RWPE1 (cell line): ENCODE measurements at regions not wholly inside any gene's neighbourhood (a gene's known extent, or its start where the extent isn't known, plus 50 kb on each side); places are given as distances from the start of the nearest gene placed in this dataset.

Experiments used
- CTCF ChIA-PET: fragments of 350-600 bp; sonication (Branson Sonifier 250); formaldehyde crosslinking; extraction: SDS; loops from one replicate; lab custom pipeline; 2021; lab: Yijun Ruan, JAX
- POLR2A ChIA-PET: fragments of 400-600 bp; formaldehyde crosslinking; extraction: SDS; loops from one replicate; lab custom pipeline; 2020; ENCODE audit warnings: antibody characterized with exemption; ENCODE audit not compliant: low non-redundant PET; lab: Yijun Ruan, JAX
- DNase-seq: peaks from one replicate; pipeline ENCODE4 v3.0.0; 2012; ENCODE audit warnings: low spot score
- H3K27ac ChIP-seq: fragments of 450-650 bp; 2 replicates; pipeline ENCODE4 v1.5.1; 2017
- CTCF ChIP-seq: fragments of 450-650 bp; conservative IDR thresholded peaks from 2 replicates; pipeline ENCODE4 v1.5.1; 2017; ENCODE audit warnings: low read depth, mild to moderate bottlenecking

GRCh38 chr17:13690806-13691205 is 89.1 kb upstream of the HS3ST3A1 start:
- no peak for DNase-seq
- no peak for TF ChIP-seq CTCF
- POLR2A ChIA-PET = no interaction called here
- H3K27ac ChIP-seq = no peak overlapping the region
- CTCF ChIA-PET = no interaction called here

- no peak for DNase-seq
- POLR2A ChIA-PET = interaction anchor here (0.6 kb wide), 1 partner anchor 9 kb away, joined by 3 read pairs; no protein-coding TSS in a partner anchor
- H3K27ac ChIP-seq = no peak overlapping the region
- CTCF ChIA-PET = no interaction called here
- TF ChIP-seq CTCF = no peak
Observed at GRCh38 chr17:13694934-13695333, 93.2 kb upstream of the HS3ST3A1 start.

GRCh38 chr17:13698832-13699231 is 97.1 kb upstream of the HS3ST3A1 start:
- no peak for TF ChIP-seq CTCF
- POLR2A ChIA-PET = no interaction called here
- CTCF ChIA-PET = no interaction called here
- DNase-seq = no peak
- H3K27ac ChIP-seq = no peak overlapping the region

GRCh38 chr17:13699261-13699660 is 97.5 kb upstream of the HS3ST3A1 start:
- POLR2A ChIA-PET = no interaction called here
- H3K27ac ChIP-seq = no peak overlapping the region
- DNase-seq = no peak
- TF ChIP-seq CTCF = no peak
- CTCF ChIA-PET = no interaction called here

GRCh38 chr17:13702266-13702665 is 100.5 kb upstream of the HS3ST3A1 start:
- TF ChIP-seq CTCF = no peak
- no peak overlapping the region for H3K27ac ChIP-seq
- POLR2A ChIA-PET = no interaction called here
- no peak for DNase-seq
- CTCF ChIA-PET = no interaction called here

- ChIA-PET CTCF (interaction anchor here (0.6 kb wide), 1 partner anchor 741 kb away, joined by 4 read pairs; no protein-coding TSS in a partner anchor), POLR2A (no interaction called here)
- TF ChIP-seq CTCF = no peak
- peak; percentile 7 for DNase-seq
- H3K27ac ChIP-seq = no peak overlapping the region
Observed at GRCh38 chr17:13704333-13704732, 102.6 kb upstream of the HS3ST3A1 start.

- ChIA-PET POLR2A (no interaction called here), CTCF (no interaction called here)
- DNase-seq = no peak
- no peak for TF ChIP-seq CTCF
- no peak overlapping the region for H3K27ac ChIP-seq
Observed at GRCh38 chr17:13705221-13705620, 103.5 kb upstream of the HS3ST3A1 start.
